IMR-90 (cell line): ENCODE measurements at regions not wholly inside any gene's neighbourhood (a gene's known extent, or its start where the extent isn't known, plus 50 kb on each side); places are given as distances from the start of the nearest gene placed in this dataset.

Source experiments
- ATAC-seq: fragments of 200-7000 bp; cut with Tn5 transposase; 2 replicates; pipeline ENCODE4 v1.9.1; 2020; ENCODE audit warnings: low read depth, mild to moderate bottlenecking, moderate library complexity
- BruUV-seq: library from RNA; stranded (reverse); fragments of 400-500 nt; replicated peaks from 2 replicates; lab custom pipeline; 2021; lab: Mats Ljungman, UMichigan
- CTCF ChIA-PET: fragments of 300-600 bp; formaldehyde crosslinking; extraction: SDS; loops from one replicate; lab custom pipeline; 2021; ENCODE audit warnings: antibody characterized with exemption; lab: Yijun Ruan, JAX
- POLR2A ChIA-PET: fragments of 300-600 bp; sonication (Branson Sonifier 250); formaldehyde crosslinking; loops from one replicate; lab custom pipeline; 2022; ENCODE audit warnings: antibody characterized with exemption; ENCODE audit not compliant: unreplicated experiment; lab: Charles Lee
- DNase-seq: peaks from one replicate; pipeline ENCODE4 v3.0.0; 2013
- H2AFZ ChIP-seq: replicated peaks from 2 replicates; pipeline ENCODE3; 2013; ENCODE audit warnings: low read length, mild to moderate bottlenecking; ENCODE audit not compliant: poor library complexity
- H2AK5ac ChIP-seq: 2 replicates; pipeline ENCODE4 v1.6.1; 2013; ENCODE audit warnings: low read depth, low read length, inconsistent platforms
- H2AK9ac ChIP-seq: replicated peaks from 2 replicates; pipeline ENCODE3; 2013; ENCODE audit warnings: mild to moderate bottlenecking, low read depth, low read length, moderate library complexity; ENCODE audit not compliant: poor library complexity
- H2BK120ac ChIP-seq: 2 replicates; pipeline ENCODE4 v1.6.1; 2013; ENCODE audit warnings: low read depth, low read length, inconsistent platforms
- H2BK15ac ChIP-seq: 3 replicates; pipeline ENCODE4 v1.6.1; 2013; ENCODE audit warnings: low read depth, low read length, inconsistent platforms
- H2BK20ac ChIP-seq: 2 replicates; pipeline ENCODE4 v1.6.1; 2013; ENCODE audit warnings: low read depth, mild to moderate bottlenecking, inconsistent platforms, low read length, moderate library complexity
- H2BK5ac ChIP-seq: 2 replicates; pipeline ENCODE4 v1.6.1; 2013; ENCODE audit warnings: mild to moderate bottlenecking, low read depth, low read length, inconsistent platforms; ENCODE audit not compliant: poor library complexity, severe bottlenecking
- H3K14ac ChIP-seq: replicated peaks from 2 replicates; pipeline ENCODE4 v1.6.1; 2013; ENCODE audit warnings: low read depth, low read length, inconsistent platforms
- H3K18ac ChIP-seq: 2 replicates; pipeline ENCODE4 v1.6.1; 2013; ENCODE audit warnings: low read depth, low read length, control low read depth
- H3K23ac ChIP-seq: 2 replicates; pipeline ENCODE4 v1.6.1; 2013; ENCODE audit warnings: low read depth, low read length, inconsistent platforms
- H3K27ac ChIP-seq: 2 replicates; pipeline ENCODE4 v1.5.1; 2013; ENCODE audit warnings: mild to moderate bottlenecking, control low read depth, low read length; ENCODE audit not compliant: insufficient read depth
- H3K27me3 ChIP-seq: 2 replicates; pipeline ENCODE4 v1.6.1; 2013; ENCODE audit warnings: low read length; ENCODE audit not compliant: control insufficient read depth, insufficient read depth
- H3K36me3 ChIP-seq: 2 replicates; pipeline ENCODE4 v1.6.1; 2013; ENCODE audit warnings: low read length, mixed read lengths; ENCODE audit not compliant: control insufficient read depth, insufficient read depth
- H3K4ac ChIP-seq: 2 replicates; pipeline ENCODE4 v1.6.1; 2013; ENCODE audit warnings: low read depth, low read length, inconsistent platforms
- H3K4me1 ChIP-seq: 2 replicates; pipeline ENCODE4 v1.6.1; 2013; ENCODE audit warnings: low read length, mixed read lengths; ENCODE audit not compliant: control insufficient read depth, insufficient read depth
- H3K4me2 ChIP-seq: 2 replicates; pipeline ENCODE4 v1.6.1; 2013; ENCODE audit warnings: low read depth, mild to moderate bottlenecking, control low read depth, low read length, moderate library complexity
- H3K4me3 ChIP-seq: 2 replicates; pipeline ENCODE4 v1.5.1; 2013; ENCODE audit warnings: low read depth, mild to moderate bottlenecking, control low read depth, low read length, moderate library complexity; ENCODE audit not compliant: insufficient read depth
- H3K56ac ChIP-seq: 2 replicates; pipeline ENCODE4 v1.6.1; 2013; ENCODE audit warnings: low read length, inconsistent platforms; ENCODE audit not compliant: insufficient read depth; ENCODE audit errors: extremely low read depth
- H3K79me1 ChIP-seq, 2 experiments: 2 replicates each; pipeline ENCODE4 v1.6.1; 2013; ENCODE audit warnings: low read length in 2 of 2, inconsistent platforms in 1 of 2, low read depth in 1 of 2
- H3K9ac ChIP-seq: 2 replicates; pipeline ENCODE4 v1.6.1; 2013; ENCODE audit warnings: low read depth, low read length, control low read depth
- H3K9me1 ChIP-seq: 2 replicates; pipeline ENCODE4 v1.6.1; 2013; ENCODE audit warnings: low read length, inconsistent platforms; ENCODE audit not compliant: insufficient read depth
- H3K9me3 ChIP-seq: 2 replicates; pipeline ENCODE4 v1.6.1; 2013; ENCODE audit warnings: low read length; ENCODE audit not compliant: control insufficient read depth, insufficient read depth
- H4K20me1 ChIP-seq: 2 replicates; pipeline ENCODE4 v1.6.1; 2013; ENCODE audit warnings: low read length, inconsistent platforms; ENCODE audit not compliant: insufficient read depth
- H4K5ac ChIP-seq: 2 replicates; pipeline ENCODE4 v1.6.1; 2013; ENCODE audit warnings: mild to moderate bottlenecking, low read depth, low read length, control low read depth
- H4K8ac ChIP-seq, 2 experiments: 2 replicates each; pipeline ENCODE4 v1.6.1; 2013; ENCODE audit warnings: low read depth in 2 of 2, low read length in 2 of 2, control low read depth in 1 of 2, inconsistent platforms in 1 of 2
- H4K91ac ChIP-seq: 2 replicates; pipeline ENCODE4 v1.6.1; 2013; ENCODE audit warnings: low read depth, low read length, inconsistent platforms; ENCODE audit not compliant: insufficient read depth
- BHLHE40 ChIP-seq: fragments of 150-350 bp; IDR thresholded peaks from 2 replicates; pipeline ENCODE4 v1.6.1; 2016; ENCODE audit warnings: mild to moderate bottlenecking, low read depth, low read length
- CEBPB ChIP-seq: IDR thresholded peaks from 2 replicates; pipeline ENCODE4 v1.6.1; 2012; ENCODE audit warnings: low read depth, low read length, improper control_type of control experiment
- CHD1 ChIP-seq: IDR thresholded peaks from 2 replicates; pipeline ENCODE4 v1.6.1; 2012; ENCODE audit warnings: low read depth, low read length, improper control_type of control experiment
- FOS ChIP-seq: fragments of 150-350 bp; IDR thresholded peaks from 2 replicates; pipeline ENCODE4 v1.6.1; 2016; ENCODE audit warnings: low read depth, low read length
- MAFK ChIP-seq: IDR thresholded peaks from 2 replicates; pipeline ENCODE4 v1.6.1; 2012; ENCODE audit warnings: low read depth, low read length, improper control_type of control experiment
- MAZ ChIP-seq: IDR thresholded peaks from 2 replicates; pipeline ENCODE4 v1.6.1; 2012; ENCODE audit warnings: low read depth, mild to moderate bottlenecking, low read length, improper control_type of control experiment, moderate library complexity, borderline replicate concordance
- MXI1 ChIP-seq: IDR thresholded peaks from 2 replicates; pipeline ENCODE4 v1.6.1; 2012; ENCODE audit warnings: low read depth, mild to moderate bottlenecking, low read length, moderate library complexity, borderline replicate concordance
- NFE2L2 ChIP-seq: fragments of 150-350 bp; IDR thresholded peaks from 2 replicates; pipeline ENCODE4 v1.6.1; 2016; ENCODE audit warnings: low read depth, mild to moderate bottlenecking, low read length
- POLR2A ChIP-seq: IDR thresholded peaks from 2 replicates; pipeline ENCODE4 v1.6.1; 2012; ENCODE audit warnings: mild to moderate bottlenecking, low read depth, low read length
- RAD21 ChIP-seq: IDR thresholded peaks from 2 replicates; pipeline ENCODE4 v1.6.1; 2012; ENCODE audit warnings: low read length, improper control_type of control experiment
- RCOR1 ChIP-seq: IDR thresholded peaks from 2 replicates; pipeline ENCODE4 v1.6.1; 2012; ENCODE audit warnings: mild to moderate bottlenecking, low read length, improper control_type of control experiment; ENCODE audit not compliant: insufficient replicate concordance
- RFX5 ChIP-seq: IDR thresholded peaks from 2 replicates; pipeline ENCODE4 v1.8.0; 2012; ENCODE audit warnings: low read depth, mild to moderate bottlenecking, low read length, moderate library complexity
- SMC3 ChIP-seq: fragments of 150-350 bp; IDR thresholded peaks from 2 replicates; pipeline ENCODE4 v1.6.1; 2016; ENCODE audit warnings: low read depth, mild to moderate bottlenecking, antibody characterized with exemption, low read length, moderate library complexity
- WGBS, 2 experiments: methylation state at CpG; one replicate each; pipeline versions ENCODE4 v1.1.5 to v1.1.7; 2013; ENCODE audit warnings: missing lambda C conversion rate in 2 of 2; ENCODE audit not compliant: insufficient read length in 1 of 2; ENCODE audit errors: extremely low coverage in 2 of 2; 5-methylcytosine and 5-hydroxymethylcytosine counted together
- dilution Hi-C: fragments of 300-500 bp; cut with HindIII; formaldehyde crosslinking; loops from one replicate; pipeline ENCODE4 v1.14.3; 2018; ENCODE audit warnings: low sequenced_read_pairs; ENCODE audit not compliant: unreplicated experiment
- in situ Hi-C: fragments of 300-500 bp; cut with MboI; formaldehyde crosslinking; loops from 3 replicates; pipeline ENCODE4 v1.14.3; 2019; ENCODE audit warnings: low sequenced_read_pairs, inconsistent platforms, mixed read lengths
- intact Hi-C: fragments of 100-400 bp; cut with micrococcal nuclease; formaldehyde crosslinking; loops from 2 replicates; pipeline ENCODE4 v1.10.0; 2022
- TF ChIP-seq, protein P1 (sequence below): conservative IDR thresholded peaks from 2 replicates; pipeline ENCODE4 v1.5.1; 2012; ENCODE audit warnings: mild to moderate bottlenecking, low read depth, low read length, improper control_type of control experiment
- TF ChIP-seq, protein P2 (sequence below): fragments of 150-350 bp; IDR thresholded peaks from 2 replicates; pipeline ENCODE4 v1.6.1; 2017; ENCODE audit warnings: mild to moderate bottlenecking, antibody characterized with exemption, low read length, low read depth
- TF ChIP-seq, protein P3 (sequence below): fragments of 150-350 bp; IDR thresholded peaks from 2 replicates; pipeline ENCODE4 v1.6.1; 2016; ENCODE audit warnings: low read depth, mild to moderate bottlenecking, low read length, moderate library complexity, borderline replicate concordance

DNA sequence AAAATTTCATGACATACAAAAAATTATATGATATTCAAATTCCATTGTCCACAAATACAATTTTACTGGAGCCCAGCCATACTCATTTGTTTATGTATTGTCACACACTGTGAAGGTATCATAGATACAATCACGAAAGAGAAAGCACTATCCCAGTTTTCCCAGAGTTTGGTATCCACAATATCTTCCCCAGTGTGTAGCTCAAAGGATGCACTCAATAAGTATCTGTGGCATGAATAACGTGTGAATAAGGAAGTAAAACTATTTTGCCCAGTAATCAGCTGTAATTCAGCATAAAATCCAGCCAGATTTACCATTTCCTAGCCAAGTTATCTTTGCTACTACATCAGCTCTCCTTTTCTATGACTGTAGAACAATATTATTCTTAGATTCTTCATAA, 131.3 kb upstream of the KCNMB2 start:
- ChIA-PET CTCF (interaction anchor here (1.8 kb wide), 1 partner anchor 31 kb away, joined by 5 read pairs; no protein-coding TSS in a partner anchor), POLR2A (interaction anchor here (0.6 kb wide), 1 partner anchor 64 kb away, joined by 3 read pairs; no protein-coding TSS in a partner anchor)
- Histone ChIP-seq H3K4me3 (no peak overlapping the region), H2BK120ac (no peak overlapping the region), H2AK5ac (no peak overlapping the region), H3K4me2 (no peak overlapping the region), H3K56ac (no peak overlapping the region), H3K36me3 (no peaks in the 10 kb centered on the region), H2BK5ac (no peak overlapping the region), H4K20me1 (no peaks in the 10 kb centered on the region), H2BK20ac (no peak overlapping the region), H3K14ac (no peak overlapping the region), H4K91ac (no peak overlapping the region), H2AFZ (no peak overlapping the region), H2BK15ac (no peak overlapping the region), H2AK9ac (no peak overlapping the region), H3K27ac (no peak overlapping the region), H3K23ac (no peak overlapping the region), H4K5ac (no peak overlapping the region), H3K4me1 (peaks cover 7% of the 10 kb centered on the region; the same call in 1 of the 2 replicates), H4K8ac (no peak overlapping the region), H3K4ac (no peak overlapping the region), H3K9me3 (no peaks in the 10 kb centered on the region), H3K9me1 (no peaks in the 10 kb centered on the region), H3K27me3 (no peaks in the 10 kb centered on the region; the same call in 1 of the 2 replicates), H3K9ac (no peak overlapping the region), H3K18ac (no peak overlapping the region; the same call in 1 of the 2 replicates), H3K79me1 (no peaks in the 10 kb centered on the region)
- ATAC-seq (no peak), DNase-seq (no peak)
- no TSS peak for BruUV-seq
- WGBS, 2 experiments, result no CpG with 5 or more reads among the region's 2 CpGs
- TF ChIP-seq MXI1, result no peak
- no peak for TF ChIP-seq CHD1
- TF ChIP-seq, protein P1, sequence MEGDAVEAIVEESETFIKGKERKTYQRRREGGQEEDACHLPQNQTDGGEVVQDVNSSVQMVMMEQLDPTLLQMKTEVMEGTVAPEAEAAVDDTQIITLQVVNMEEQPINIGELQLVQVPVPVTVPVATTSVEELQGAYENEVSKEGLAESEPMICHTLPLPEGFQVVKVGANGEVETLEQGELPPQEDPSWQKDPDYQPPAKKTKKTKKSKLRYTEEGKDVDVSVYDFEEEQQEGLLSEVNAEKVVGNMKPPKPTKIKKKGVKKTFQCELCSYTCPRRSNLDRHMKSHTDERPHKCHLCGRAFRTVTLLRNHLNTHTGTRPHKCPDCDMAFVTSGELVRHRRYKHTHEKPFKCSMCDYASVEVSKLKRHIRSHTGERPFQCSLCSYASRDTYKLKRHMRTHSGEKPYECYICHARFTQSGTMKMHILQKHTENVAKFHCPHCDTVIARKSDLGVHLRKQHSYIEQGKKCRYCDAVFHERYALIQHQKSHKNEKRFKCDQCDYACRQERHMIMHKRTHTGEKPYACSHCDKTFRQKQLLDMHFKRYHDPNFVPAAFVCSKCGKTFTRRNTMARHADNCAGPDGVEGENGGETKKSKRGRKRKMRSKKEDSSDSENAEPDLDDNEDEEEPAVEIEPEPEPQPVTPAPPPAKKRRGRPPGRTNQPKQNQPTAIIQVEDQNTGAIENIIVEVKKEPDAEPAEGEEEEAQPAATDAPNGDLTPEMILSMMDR, result no peak
- no peak for TF ChIP-seq MAZ
- TF ChIP-seq MAFK, result no peak
- no peak for TF ChIP-seq FOS
- no peak for TF ChIP-seq NFE2L2
- no peak for TF ChIP-seq RCOR1
- TF ChIP-seq CEBPB, result no peak
- no peak for TF ChIP-seq RAD21
- TF ChIP-seq, protein P2, sequence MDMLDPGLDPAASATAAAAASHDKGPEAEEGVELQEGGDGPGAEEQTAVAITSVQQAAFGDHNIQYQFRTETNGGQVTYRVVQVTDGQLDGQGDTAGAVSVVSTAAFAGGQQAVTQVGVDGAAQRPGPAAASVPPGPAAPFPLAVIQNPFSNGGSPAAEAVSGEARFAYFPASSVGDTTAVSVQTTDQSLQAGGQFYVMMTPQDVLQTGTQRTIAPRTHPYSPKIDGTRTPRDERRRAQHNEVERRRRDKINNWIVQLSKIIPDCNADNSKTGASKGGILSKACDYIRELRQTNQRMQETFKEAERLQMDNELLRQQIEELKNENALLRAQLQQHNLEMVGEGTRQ, result no peak
- TF ChIP-seq POLR2A, result no peak
- TF ChIP-seq SMC3, result no peak
- no peak for TF ChIP-seq RFX5
- TF ChIP-seq, protein P3, sequence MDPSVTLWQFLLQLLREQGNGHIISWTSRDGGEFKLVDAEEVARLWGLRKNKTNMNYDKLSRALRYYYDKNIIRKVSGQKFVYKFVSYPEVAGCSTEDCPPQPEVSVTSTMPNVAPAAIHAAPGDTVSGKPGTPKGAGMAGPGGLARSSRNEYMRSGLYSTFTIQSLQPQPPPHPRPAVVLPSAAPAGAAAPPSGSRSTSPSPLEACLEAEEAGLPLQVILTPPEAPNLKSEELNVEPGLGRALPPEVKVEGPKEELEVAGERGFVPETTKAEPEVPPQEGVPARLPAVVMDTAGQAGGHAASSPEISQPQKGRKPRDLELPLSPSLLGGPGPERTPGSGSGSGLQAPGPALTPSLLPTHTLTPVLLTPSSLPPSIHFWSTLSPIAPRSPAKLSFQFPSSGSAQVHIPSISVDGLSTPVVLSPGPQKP, result no peak
- no peak for TF ChIP-seq BHLHE40
- intact Hi-C loops (no loop called here), in situ Hi-C loops (no loop called here), dilution Hi-C loops (no loop called here)
